NCI-H524 treated with DMSO at 0.1 percent for 48 hours (cell line): ENCODE measurements at regions not wholly inside any gene's neighbourhood (a gene's known extent, or its start where the extent isn't known, plus 50 kb on each side); places are given as distances from the start of the nearest gene placed in this dataset.

Experiments
- DNase-seq: peaks from one replicate; lab custom pipeline; 2025; lab: John Stamatoyannopoulos, UW

DNA sequence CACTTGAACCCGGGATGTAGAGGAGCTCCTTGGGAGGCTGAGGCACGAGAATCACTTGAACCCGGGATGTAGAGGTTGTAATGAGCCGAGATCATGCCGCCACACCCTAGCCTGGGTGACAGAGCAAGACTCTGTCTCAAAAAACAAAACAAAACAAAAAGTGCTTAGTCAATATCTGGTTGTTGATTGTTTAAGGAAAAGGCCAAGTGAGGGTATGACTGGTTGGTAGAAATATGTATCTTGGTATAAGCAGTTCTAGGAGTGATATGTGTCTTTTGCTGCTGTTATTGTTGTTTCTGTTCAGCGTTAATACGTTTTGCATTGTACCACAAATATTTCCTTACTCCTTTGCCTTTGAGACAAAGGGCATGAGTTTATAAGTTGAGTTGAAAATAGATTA lies 210.7 kb upstream of the DMRT1 start:
- no peak for DNase-seq

GRCh38 chr9:631596-631995 lies 209.9 kb upstream of the DMRT1 start:
- DNase-seq: no peak

- no peak for DNase-seq
Measured at GRCh38 chr9:633461-633860, 208.0 kb upstream of the DMRT1 start.

DNA sequence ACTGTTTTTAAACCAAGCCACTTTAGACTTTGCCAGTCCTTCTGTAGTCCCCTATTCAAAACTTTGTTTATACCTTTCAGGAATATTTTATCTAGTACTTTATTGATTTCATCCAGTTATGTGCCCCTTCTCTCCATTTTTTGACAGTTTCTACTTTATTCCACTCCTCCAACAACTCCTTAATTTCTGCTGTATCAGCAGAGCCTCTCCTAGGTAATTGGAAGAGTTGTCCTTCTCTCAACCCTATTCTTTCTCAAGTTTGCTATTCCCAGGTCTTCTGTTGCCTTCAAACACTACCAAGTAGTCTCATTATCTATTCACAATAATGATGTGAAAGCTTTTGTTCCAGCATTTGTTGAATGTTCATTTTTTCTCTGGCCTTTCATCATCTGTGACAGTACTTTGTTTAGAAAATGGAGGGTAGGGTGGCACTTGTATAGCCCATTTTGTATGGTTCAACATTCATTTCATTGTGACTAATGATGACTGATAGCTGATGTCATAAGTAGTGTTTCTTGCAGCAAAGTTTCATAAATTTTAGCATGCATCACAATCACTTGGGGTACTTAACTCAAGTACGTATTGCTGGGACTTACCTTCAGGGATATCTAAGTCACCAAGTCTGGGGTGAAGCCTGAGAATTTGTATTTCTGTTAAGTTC lies 204.4 kb upstream of the DMRT1 start:
- no peak for DNase-seq

DNA sequence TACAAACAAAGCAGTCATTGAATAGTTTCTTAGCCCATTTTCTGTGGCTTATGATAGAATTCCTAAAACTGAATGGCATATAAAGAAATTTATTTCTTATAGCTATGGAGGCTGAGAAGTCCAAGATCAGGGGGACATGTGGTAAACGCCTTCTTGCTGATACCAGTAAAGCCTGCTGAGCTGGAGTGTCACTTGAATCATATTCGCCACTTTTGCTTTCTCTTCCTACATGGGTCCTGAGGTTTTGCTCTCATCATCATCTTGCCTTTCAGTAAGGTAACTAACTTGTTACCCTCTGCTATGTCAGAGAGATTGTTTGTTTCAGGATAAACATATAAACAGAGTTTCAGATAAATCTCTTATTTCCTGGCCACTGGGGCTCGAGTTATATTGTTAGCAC lies 203.3 kb upstream of the DMRT1 start:
- DNase-seq: no peak

GRCh38 chr9:642014-642413 lies 199.5 kb upstream of the DMRT1 start:
- peak; percentile 56 for DNase-seq

- no peak for DNase-seq
Measured at GRCh38 chr9:643966-644365, 197.5 kb upstream of the DMRT1 start.

GRCh38 chr9:647522-647921 lies 194.0 kb upstream of the DMRT1 start:
- no peak for DNase-seq

- DNase-seq: no peak
Measured at GRCh38 chr9:649128-650074, 192.1 kb upstream of the DMRT1 start.

- DNase-seq: no peak
Measured at GRCh38 chr9:650362-650761, 191.1 kb upstream of the DMRT1 start.

DNA sequence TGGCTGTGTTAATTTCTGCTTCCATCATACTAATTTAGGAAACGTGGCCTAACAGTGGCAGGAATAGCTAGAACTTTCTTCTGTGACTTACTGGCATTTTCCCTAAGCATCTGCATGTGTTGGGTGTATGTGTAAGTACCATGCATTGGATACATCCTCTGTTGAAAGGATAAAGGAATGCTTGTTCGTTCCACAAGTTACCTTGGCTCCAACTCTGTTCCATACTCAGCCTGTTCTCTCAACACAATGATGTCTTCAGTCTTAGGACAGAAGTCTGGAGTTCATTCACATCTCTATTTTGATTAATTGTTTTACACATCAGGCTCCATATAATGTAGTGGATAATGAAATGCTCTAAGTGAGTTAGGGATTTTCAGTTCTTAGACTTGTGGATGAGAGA lies 190.1 kb upstream of the DMRT1 start:
- no peak for DNase-seq

DNA sequence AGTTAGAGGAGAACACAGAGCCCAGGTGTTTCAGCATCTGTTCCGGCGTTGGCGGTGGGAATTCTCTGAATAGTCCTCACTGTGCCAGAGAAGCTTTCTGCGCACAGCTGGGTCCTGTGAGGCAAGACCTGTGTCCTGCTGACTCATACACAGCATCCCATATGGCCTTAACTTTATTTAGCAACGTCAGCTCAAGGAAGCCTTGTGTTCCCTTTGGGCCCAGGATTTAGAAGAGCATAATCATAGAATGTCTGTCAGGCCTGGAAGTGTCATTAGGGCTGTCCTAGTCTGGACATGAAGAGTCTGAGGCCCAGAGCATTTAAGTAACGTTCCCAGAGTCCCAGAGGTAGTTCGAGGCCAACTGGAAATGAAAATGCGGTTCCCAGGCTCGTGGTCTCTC lies 188.6 kb upstream of the DMRT1 start:
- DNase-seq: no peak

- DNase-seq: no peak
Measured at GRCh38 chr9:653421-653820, 188.1 kb upstream of the DMRT1 start.

GRCh38 chr9:653856-654387 lies 187.6 kb upstream of the DMRT1 start:
- DNase-seq: no peak

- DNase-seq: no peak
Measured at GRCh38 chr9:655875-656274, 185.6 kb upstream of the DMRT1 start.

DNA sequence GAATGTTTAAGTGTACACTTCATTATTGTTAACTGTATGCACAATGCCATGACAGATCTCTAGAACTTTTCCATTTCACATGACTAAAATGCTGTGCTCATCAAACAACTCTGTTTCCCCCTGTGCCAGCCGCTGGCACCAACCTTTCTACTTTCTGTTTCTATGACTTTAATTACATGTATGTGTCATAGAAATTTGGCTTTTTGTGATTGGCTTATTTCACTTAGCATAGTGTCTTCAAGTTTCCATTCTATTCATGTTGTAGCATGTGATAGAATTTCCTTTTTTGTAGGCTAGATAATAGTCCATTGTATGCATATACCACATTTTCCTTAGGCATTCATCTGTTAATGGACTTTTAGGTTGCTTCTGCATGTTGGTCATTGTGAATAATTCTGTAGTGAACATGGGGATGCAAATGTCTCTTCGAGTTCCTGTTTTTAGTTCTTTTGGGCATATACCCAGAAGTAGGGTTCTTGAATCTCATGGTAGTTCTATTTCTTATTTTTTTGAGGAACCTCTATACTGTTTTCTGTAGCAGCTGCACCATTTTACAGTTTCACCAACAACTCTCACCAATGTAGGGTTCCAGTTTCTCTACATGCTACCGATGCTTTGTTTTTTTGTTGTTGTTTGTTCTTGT lies 184.4 kb upstream of the DMRT1 start:
- DNase-seq: no peak

- no peak for DNase-seq
Measured at GRCh38 chr9:659286-659685, 182.2 kb upstream of the DMRT1 start.

DNA sequence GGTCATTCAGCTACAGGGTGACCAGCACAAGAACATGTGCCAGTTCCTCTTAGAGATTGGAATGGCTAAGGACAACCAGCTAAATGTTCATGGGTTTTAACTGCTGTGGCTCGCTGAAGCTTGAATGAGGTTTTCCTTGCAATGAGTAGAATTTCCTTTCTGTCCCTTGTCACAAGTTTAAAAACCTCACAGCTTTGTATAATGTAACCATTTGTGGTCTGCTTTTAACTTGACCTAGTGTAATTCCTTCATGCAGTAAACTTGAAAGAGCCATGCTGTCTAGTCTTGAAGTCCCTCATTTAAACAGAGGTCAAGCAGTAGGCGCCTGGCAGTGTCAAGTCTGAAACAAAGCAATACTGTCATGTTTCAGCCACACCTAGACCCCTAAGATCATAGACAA lies 181.3 kb upstream of the DMRT1 start:
- no peak for DNase-seq

- no peak for DNase-seq
Measured at GRCh38 chr9:663541-663940, 178.0 kb upstream of the DMRT1 start.

DNA sequence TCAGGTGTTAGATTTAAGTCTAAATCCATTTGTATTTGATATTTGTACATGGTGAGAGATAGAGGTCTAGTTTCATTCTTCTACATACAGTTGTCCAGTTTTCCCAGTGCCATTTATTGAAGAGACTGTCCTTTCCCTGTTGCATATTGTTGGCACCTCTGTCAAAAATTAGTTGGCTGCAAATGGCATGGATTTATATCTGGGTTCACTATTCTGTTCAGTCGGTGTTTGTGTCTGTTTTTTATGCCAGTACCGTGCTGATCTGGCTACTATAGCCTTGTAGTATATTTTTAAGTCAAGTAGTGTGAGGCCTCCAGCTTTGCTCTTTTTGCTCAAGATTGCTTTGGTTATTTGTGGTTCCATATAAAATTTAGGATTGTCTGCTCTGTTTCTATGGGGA lies 176.2 kb upstream of the DMRT1 start:
- no peak for DNase-seq

DNA sequence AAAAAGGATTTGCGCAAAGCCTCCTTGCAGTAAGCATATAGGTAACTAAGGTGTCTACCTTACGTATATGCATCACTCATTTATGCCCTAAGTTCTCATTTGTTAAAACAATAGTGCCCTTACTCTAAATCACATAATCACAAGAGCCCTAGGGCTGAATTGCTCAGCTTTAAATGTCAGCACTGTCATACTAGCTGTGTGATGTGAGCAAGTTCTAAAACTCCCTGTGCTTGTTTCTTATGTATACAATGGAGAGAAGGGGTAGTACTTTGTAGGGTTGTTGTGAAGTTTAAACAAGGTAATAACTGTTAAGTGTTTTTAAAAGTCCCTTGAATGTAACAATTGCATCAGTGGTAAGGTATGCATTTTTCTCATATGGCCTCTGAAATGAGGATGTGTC lies 169.5 kb upstream of the DMRT1 start:
- no peak for DNase-seq

- DNase-seq: no peak
Measured at GRCh38 chr9:672851-673250, 168.6 kb upstream of the DMRT1 start.
